ACC112 (cell line): ENCODE measurements at regions not wholly inside any gene's neighbourhood (a gene's known extent, or its start where the extent isn't known, plus 50 kb on each side); places are given as distances from the start of the nearest gene placed in this dataset.

Experiments
- H2AFZ ChIP-seq: fragments of 200-600 bp; sonication (generic); one replicate; pipeline ENCODE4 v1.6.0; 2017; ENCODE audit warnings: antibody characterized with exemption, low read length; ENCODE audit not compliant: unreplicated experiment
- H3K27ac ChIP-seq: fragments of 200-600 bp; sonication (generic); 2 replicates; pipeline ENCODE4 v1.5.1; 2014; ENCODE audit warnings: low read depth, mild to moderate bottlenecking, antibody characterized with exemption, low read length, moderate library complexity
- H3K27me3 ChIP-seq: fragments of 200-600 bp; sonication (generic); 2 replicates; pipeline ENCODE4 v1.6.1; 2014; ENCODE audit warnings: mild to moderate bottlenecking, antibody characterized with exemption, low read length, moderate library complexity, mixed read lengths; ENCODE audit not compliant: insufficient read depth
- H3K36me3 ChIP-seq: fragments of 200-600 bp; sonication (generic); 2 replicates; pipeline ENCODE4 v1.6.1; 2016; ENCODE audit warnings: mild to moderate bottlenecking, antibody characterized with exemption, low read length, moderate library complexity, mixed read lengths; ENCODE audit not compliant: insufficient read depth
- H3K4me1 ChIP-seq: fragments of 200-600 bp; sonication (generic); one replicate; pipeline ENCODE4 v1.6.1; 2016; ENCODE audit warnings: low read length, mixed read lengths; ENCODE audit not compliant: insufficient read depth, unreplicated experiment, control insufficient read depth
- H3K4me3 ChIP-seq: fragments of 200-600 bp; sonication (generic); 2 replicates; pipeline ENCODE4 v1.5.1; 2014; ENCODE audit warnings: mild to moderate bottlenecking, low read depth, low read length
- H3K79me2 ChIP-seq: fragments of 200-600 bp; sonication (generic); one replicate; pipeline ENCODE4 v1.6.0; 2016; ENCODE audit warnings: low read length; ENCODE audit not compliant: control insufficient read depth, unreplicated experiment, insufficient read depth

- H2AFZ ChIP-seq: no peak overlapping the region
- H3K79me2 ChIP-seq: no peaks in the 10 kb centered on the region
- H3K36me3 ChIP-seq: no peaks in the 10 kb centered on the region
- H3K4me3 ChIP-seq: no peak overlapping the region
- H3K27me3 ChIP-seq: no peaks in the 10 kb centered on the region
- H3K27ac ChIP-seq: no peak overlapping the region
- H3K4me1 ChIP-seq: no peaks in the 10 kb centered on the region
Observed at GRCh38 chr10:2641028-2641427, 426.3 kb upstream of the PFKP start.

GRCh38 chr10:2633630-2634029, 433.7 kb upstream of the PFKP start:
- no peaks in the 10 kb centered on the region for H3K36me3 ChIP-seq
- H3K27me3 ChIP-seq: no peaks in the 10 kb centered on the region
- no peak overlapping the region for H3K27ac ChIP-seq
- no peak overlapping the region for H3K4me3 ChIP-seq
- H2AFZ ChIP-seq: no peak overlapping the region
- H3K4me1 ChIP-seq: no peaks in the 10 kb centered on the region
- no peaks in the 10 kb centered on the region for H3K79me2 ChIP-seq

- Histone ChIP-seq H3K4me3 (no peak overlapping the region), H3K27me3 (no peaks in the 10 kb centered on the region), H3K36me3 (no peaks in the 10 kb centered on the region), H3K79me2 (no peaks in the 10 kb centered on the region), H3K27ac (no peak overlapping the region), H2AFZ (no peak overlapping the region), H3K4me1 (no peaks in the 10 kb centered on the region)
Observed at GRCh38 chr10:2631557-2632205, 435.7 kb upstream of the PFKP start.

GRCh38 chr10:2628705-2629104, 438.6 kb upstream of the PFKP start:
- no peaks in the 10 kb centered on the region for H3K4me1 ChIP-seq

GRCh38 chr10:2627969-2628368, 439.4 kb upstream of the PFKP start:
- Histone ChIP-seq H3K4me1 (no peaks in the 10 kb centered on the region), H3K27ac (no peak overlapping the region), H3K36me3 (no peaks in the 10 kb centered on the region), H3K79me2 (no peaks in the 10 kb centered on the region), H3K27me3 (no peaks in the 10 kb centered on the region), H3K4me3 (no peak overlapping the region), H2AFZ (no peak overlapping the region)

More at GRCh38 chr10:2628705-2629104, 438.6 kb upstream of the PFKP start:
- Histone ChIP-seq H2AFZ (no peak overlapping the region), H3K4me3 (no peak overlapping the region), H3K36me3 (no peaks in the 10 kb centered on the region), H3K79me2 (no peaks in the 10 kb centered on the region), H3K27ac (no peak overlapping the region), H3K27me3 (no peaks in the 10 kb centered on the region)

GRCh38 chr10:2625094-2625493, 442.3 kb upstream of the PFKP start:
- H2AFZ ChIP-seq: no peak overlapping the region
- no peak overlapping the region for H3K27ac ChIP-seq
- no peaks in the 10 kb centered on the region for H3K27me3 ChIP-seq
- no peak overlapping the region for H3K4me3 ChIP-seq
- H3K36me3 ChIP-seq: no peaks in the 10 kb centered on the region
- no peaks in the 10 kb centered on the region for H3K79me2 ChIP-seq
- no peaks in the 10 kb centered on the region for H3K4me1 ChIP-seq

- Histone ChIP-seq H2AFZ (no peak overlapping the region), H3K27ac (no peak overlapping the region), H3K27me3 (no peaks in the 10 kb centered on the region), H3K36me3 (no peaks in the 10 kb centered on the region), H3K4me1 (no peaks in the 10 kb centered on the region), H3K79me2 (no peaks in the 10 kb centered on the region), H3K4me3 (no peak overlapping the region)
Observed at GRCh38 chr10:2623675-2624274, 443.6 kb upstream of the PFKP start.

- Histone ChIP-seq H3K36me3 (no peaks in the 10 kb centered on the region), H3K27me3 (no peaks in the 10 kb centered on the region), H3K27ac (no peak overlapping the region), H3K79me2 (no peaks in the 10 kb centered on the region), H2AFZ (no peak overlapping the region), H3K4me3 (no peak overlapping the region), H3K4me1 (no peaks in the 10 kb centered on the region)
Observed at GRCh38 chr10:2620827-2621521, 446.4 kb upstream of the PFKP start.

GRCh38 chr10:2619916-2620315, 447.4 kb upstream of the PFKP start:
- no peak overlapping the region for H2AFZ ChIP-seq
- H3K36me3 ChIP-seq: no peaks in the 10 kb centered on the region
- H3K4me1 ChIP-seq: no peaks in the 10 kb centered on the region
- no peak overlapping the region for H3K4me3 ChIP-seq
- no peaks in the 10 kb centered on the region for H3K79me2 ChIP-seq
- no peak overlapping the region for H3K27ac ChIP-seq
- H3K27me3 ChIP-seq: no peaks in the 10 kb centered on the region

- Histone ChIP-seq H2AFZ (no peak overlapping the region), H3K36me3 (no peaks in the 10 kb centered on the region), H3K4me3 (no peak overlapping the region), H3K27ac (no peak overlapping the region), H3K79me2 (no peaks in the 10 kb centered on the region), H3K27me3 (no peaks in the 10 kb centered on the region), H3K4me1 (no peaks in the 10 kb centered on the region)
Observed at GRCh38 chr10:2619472-2619871, 447.9 kb upstream of the PFKP start.

- Histone ChIP-seq H3K36me3 (no peaks in the 10 kb centered on the region), H3K4me1 (no peaks in the 10 kb centered on the region), H2AFZ (no peak overlapping the region), H3K79me2 (no peaks in the 10 kb centered on the region), H3K27ac (no peak overlapping the region), H3K4me3 (no peak overlapping the region), H3K27me3 (no peaks in the 10 kb centered on the region)
Observed at GRCh38 chr10:2618690-2619089, 448.7 kb upstream of the PFKP start.
